Transverse colon (tissue), 4 donors: ENCODE measurements at regions not wholly inside any gene's neighbourhood (a gene's known extent, or its start where the extent isn't known, plus 50 kb on each side); places are given as distances from the start of the nearest gene placed in this dataset.

Source experiments
- CTCF ChIP-seq, 5 experiments: fragments of 200-600 bp in 3 of 5; fragments of 450-650 bp in 2 of 5; sonication (generic) in 3 of 5; IDR thresholded peaks; 1 replicate in 2 of 5; 2 replicates in 3 of 5; pipeline ENCODE4 v1.5.1; 2016 to 2017; ENCODE audit warnings: antibody characterized with exemption in 5 of 5, inconsistent platforms in 3 of 5, mild to moderate bottlenecking in 2 of 5, moderate library complexity in 1 of 5
- POLR2A ChIP-seq: fragments of 450-650 bp; IDR thresholded peaks from one replicate; pipeline ENCODE4 v1.6.1; 2016; ENCODE audit warnings: antibody characterized with exemption, mild to moderate bottlenecking, moderate library complexity
- POLR2AphosphoS5 ChIP-seq, 3 donors: sonication (generic); formaldehyde crosslinking; IDR thresholded peaks; one replicate each; pipeline ENCODE4 v1.6.1; 2016; ENCODE audit warnings: antibody characterized with exemption in 3 of 3

- TF ChIP-seq POLR2A (no peak), CTCF (IDR thresholded peaks at IDR 0.05) (no peak), POLR2AphosphoS5 (IDR thresholded peaks at IDR 0.05) (no peak)
These were observed 68.0 kb upstream of the TBC1D3K start for GRCh38 chr17:37856245-37856644.
